Activated CD4-positive, alpha-beta T cell treated with anti-CD3 and anti-CD28 coated beads, Interleukin-2, Interleukin-4, amounts not matched to agents 100 ng/mL and 50 ng/mL, durations not matched to agents 16 hours and 8 hours (primary cell): ENCODE measurements at regions not wholly inside any gene's neighbourhood (a gene's known extent, or its start where the extent isn't known, plus 50 kb on each side); places are given as distances from the start of the nearest gene placed in this dataset.
"Not testable (repeated sequence)": the region's sequence is repeated elsewhere in the genome, so short reads cannot be mapped to it uniquely, and the experiment has no call there.

Experiments
- DNase-seq: peaks from one replicate; pipeline ENCODE4 v3.0.0-alpha.2; 2020; ENCODE audit warnings: low spot score

DNA sequence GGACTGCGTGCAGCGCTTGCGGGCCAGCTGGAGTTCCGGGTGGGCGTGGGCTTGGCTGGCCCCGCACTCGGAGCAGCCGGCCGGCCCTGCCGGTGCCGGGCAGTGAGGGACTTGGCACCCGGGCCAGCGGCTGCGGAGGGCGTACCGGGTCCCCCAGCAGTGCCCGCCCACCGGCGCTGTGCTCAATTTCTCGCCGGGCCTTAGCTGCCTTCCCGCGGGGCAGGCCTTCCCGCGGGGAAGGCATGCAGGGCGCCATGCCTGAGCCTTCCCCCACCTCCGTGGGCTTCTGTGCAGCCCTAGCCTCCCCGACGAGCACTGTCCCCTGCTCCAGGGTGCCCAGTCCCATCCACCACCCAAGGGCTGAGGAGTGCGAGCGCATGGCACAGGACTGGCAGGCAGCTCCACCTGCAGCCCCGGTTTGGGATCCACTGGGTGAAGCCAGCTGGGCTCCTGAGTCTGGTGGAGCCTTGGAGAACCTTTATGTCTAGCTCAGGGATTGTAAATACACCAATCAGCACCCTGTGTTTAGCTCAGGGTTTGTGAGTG lies 975.0 kb upstream of the NRXN1 start:
- not testable (repeated sequence) for DNase-seq

GRCh38 chr2:52000151-52000855 lies 968.4 kb upstream of the NRXN1 start:
- no peak for DNase-seq

GRCh38 chr2:51998890-51999289 lies 967.0 kb upstream of the NRXN1 start:
- DNase-seq = no peak

- no peak for DNase-seq
These were observed 965.6 kb upstream of the NRXN1 start for GRCh38 chr2:51997571-51997970.

- no peak for DNase-seq
These were observed 963.4 kb upstream of the NRXN1 start for GRCh38 chr2:51995293-51995692.

DNA sequence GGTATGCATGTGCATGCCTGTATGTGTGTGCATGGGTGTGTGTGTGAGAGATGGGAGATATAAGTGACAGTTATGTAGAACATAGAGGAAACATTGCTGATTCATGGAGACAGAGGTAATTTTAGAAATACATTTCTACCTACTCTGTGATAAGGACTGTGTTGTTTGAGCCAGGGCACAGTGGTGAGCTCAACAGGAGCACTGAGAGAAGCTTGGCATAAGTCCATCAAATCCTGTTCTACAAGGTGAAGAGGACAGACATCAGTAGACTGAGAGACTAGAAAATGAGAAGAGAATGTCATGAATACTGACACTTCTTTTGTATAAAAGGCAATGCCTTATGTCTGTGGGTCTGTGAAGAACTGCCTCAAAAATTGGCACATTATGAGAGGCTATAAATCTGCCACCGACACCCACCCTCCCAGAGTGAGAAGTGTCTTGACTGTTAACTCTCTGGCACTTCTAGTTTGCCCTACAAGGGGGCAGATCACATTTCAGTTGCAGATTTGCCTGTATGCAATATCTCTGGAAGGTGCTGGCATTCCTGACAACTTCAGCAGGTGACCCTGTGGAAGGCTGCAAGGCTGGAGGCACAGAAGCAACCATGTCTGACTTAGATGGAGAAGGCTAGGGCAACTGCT lies 962.3 kb upstream of the NRXN1 start:
- DNase-seq = no peak

GRCh38 chr2:51990684-51991083 lies 958.8 kb upstream of the NRXN1 start:
- no peak for DNase-seq

GRCh38 chr2:51986101-51986500 lies 954.2 kb upstream of the NRXN1 start:
- DNase-seq = no peak

DNA sequence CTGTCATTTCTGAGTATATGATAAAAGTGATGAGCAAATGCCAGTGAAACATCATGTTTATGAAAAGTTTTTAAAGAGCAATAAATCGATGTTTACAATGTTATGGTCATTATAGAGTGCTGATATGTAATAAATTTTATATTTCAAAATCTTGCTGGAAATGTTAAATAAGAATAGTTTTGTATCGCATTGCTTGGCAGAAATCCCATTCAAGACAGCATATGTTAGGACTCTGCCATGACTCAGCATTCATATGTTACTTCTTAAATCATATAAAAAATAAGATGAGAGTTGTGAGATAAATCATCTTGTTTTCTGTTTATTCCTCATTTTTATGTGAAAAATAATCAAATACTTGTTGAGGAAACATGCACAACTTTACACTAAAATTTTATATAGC lies 949.9 kb upstream of the NRXN1 start:
- no peak for DNase-seq

GRCh38 chr2:51976623-51977022 lies 944.7 kb upstream of the NRXN1 start:
- no peak for DNase-seq

- no peak for DNase-seq
These were observed 939.2 kb upstream of the NRXN1 start for GRCh38 chr2:51971136-51971535.

DNA sequence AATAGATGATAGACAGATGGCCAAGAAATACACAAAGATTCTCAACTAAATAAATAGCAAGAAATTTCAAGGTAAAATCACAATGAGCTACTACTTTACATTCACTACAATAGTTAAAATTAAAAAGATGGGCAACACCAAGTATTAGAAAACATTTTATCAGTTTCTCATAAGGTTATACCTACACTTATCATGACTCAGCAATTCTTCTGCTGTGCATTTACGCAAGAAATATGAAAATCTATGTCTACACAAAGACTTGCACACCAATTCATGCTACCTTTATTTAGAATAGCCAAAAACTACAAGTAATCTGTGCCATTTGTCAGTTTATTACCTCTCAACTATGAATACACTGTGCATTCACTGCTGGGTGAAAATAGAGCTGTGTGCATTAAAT lies 937.4 kb upstream of the NRXN1 start:
- no peak for DNase-seq

- no peak for DNase-seq
These were observed 929.0 kb upstream of the NRXN1 start for GRCh38 chr2:51960841-51961335.

DNA sequence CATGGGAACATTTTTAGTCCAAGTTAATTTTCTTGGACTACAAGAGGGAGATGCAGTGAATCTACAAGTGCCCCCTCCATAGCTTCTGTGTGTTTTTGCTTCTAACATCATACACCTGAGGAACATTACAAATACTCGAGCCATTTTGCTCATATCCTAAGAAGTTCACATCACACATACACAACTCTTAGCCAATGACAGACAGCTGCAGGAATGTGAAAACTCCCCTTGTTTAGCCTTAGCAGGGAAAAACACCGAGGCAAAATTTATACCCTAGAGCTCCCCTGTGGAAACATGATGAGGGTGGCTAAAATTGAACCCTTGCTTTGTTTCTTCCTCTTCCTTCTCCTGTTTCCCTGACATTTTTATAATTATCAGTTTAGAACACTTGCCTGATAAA lies 928.3 kb upstream of the NRXN1 start:
- no peak for DNase-seq

DNA sequence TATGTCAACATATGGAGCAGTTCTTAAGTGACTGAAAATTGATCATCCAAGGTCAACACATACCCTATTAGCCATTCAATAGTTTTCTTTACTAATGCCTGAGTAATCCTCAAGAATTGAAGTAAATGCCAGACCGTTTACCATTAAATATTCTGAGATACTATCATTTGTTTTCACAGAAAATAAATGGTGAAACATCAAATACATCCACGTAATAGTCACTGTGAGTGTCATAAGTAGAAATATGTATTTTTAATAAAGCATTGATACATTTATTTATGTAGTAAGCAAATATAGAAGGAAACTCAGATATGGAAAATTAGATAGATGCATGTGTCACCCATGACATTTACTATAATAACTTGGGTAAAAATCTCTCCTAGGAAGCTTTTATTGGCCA lies 927.8 kb upstream of the NRXN1 start:
- DNase-seq = no peak

- no peak for DNase-seq
These were observed 922.0 kb upstream of the NRXN1 start for GRCh38 chr2:51953931-51954330.

- DNase-seq = no peak
These were observed 889.1 kb upstream of the NRXN1 start for GRCh38 chr2:51921076-51921475.

GRCh38 chr2:51920509-51920908 lies 888.6 kb upstream of the NRXN1 start:
- no peak for DNase-seq

- DNase-seq = no peak
These were observed 887.5 kb upstream of the NRXN1 start for GRCh38 chr2:51919395-51919794.

DNA sequence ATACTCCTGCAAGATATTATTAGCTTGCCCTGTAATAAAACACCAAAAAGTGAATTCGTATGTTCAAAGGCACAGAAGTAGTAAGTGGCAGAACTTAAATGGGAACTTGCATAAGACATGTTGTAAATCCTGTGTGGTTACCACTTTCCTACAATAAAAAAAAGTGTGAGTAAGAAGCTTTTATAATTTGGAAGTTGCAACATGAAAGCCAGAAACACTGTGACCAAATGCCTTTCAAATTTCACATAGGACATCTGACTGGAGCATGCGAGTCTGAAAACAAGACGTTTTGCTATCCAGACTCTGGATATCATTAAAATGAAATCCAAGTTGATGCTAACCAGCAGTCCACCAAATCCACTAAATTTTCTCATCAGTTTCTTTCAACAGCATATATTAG lies 886.2 kb upstream of the NRXN1 start:
- no peak for DNase-seq

DNA sequence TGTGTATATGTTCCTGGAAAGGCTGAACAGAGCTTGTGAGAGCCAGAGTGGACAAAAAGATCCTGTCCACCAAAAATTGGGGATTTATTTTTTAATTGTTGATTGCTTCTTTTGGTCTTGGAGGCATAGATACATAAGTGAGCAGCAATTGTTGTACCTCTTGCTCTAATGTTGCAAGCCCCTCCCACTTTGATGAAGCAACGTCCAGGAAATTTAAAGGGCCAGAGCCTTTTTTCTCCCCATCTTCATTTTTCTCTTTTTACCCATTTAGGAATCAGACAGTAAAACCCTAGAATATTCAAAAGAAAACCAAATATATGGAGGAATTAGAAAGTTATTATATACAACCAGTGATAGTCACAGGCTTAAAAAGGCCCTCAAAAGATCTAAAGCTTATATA lies 871.8 kb upstream of the NRXN1 start:
- no peak for DNase-seq

DNA sequence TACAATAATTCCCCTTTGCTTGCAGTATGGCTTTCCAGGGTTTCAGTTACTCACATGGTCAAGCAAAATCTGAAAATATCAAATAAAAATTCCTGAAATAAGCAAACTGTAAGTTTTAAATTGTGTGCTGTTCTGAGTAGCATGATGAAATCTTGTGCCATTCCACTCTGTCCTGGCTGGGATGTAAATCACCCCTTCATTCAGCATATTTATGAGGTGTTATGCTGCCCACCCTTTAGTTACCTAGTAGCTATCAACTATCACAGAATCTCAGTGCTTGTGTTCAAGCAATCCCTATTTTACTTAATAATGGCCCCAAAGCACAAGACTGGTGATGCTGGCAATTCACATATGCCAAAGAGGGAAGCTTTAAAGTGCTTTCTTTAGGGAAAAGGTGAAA lies 867.7 kb upstream of the NRXN1 start:
- DNase-seq = no peak

DNA sequence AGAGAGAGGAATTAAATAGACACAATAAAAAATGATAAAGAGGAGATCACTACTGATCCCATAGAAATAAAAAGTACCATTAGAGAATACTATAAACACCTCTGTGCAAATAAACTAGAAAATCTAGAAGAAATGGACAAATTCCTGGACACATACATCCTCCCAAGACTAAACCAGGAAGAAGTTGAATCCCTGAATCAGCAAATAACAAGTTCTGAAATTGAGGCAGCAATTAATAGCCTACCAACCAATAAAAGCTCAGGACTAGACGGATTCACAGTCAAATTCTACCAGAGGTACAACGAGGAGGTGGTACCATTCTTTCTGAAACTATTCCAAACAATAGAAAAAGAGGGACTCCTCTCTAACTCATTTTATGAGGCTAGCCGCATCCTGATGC lies 862.7 kb upstream of the NRXN1 start:
- not testable (repeated sequence) for DNase-seq

DNA sequence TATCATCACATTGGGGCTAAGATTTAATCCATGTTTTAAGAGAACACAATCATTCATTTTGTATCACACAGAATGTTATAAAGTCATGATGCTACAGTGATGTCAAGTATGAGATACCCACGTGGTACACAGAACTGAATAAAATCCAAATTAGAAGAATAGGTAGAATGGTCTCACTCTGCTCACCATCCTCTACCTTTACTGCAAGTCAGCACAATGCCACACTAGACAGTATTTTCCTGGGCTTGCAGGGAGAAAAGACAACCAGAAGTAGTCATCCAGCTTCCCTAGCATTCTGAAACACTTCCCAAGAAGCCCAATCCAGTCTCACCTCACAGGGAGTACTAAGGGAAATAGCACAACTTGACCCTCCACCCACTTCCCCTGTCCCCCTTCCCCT lies 856.2 kb upstream of the NRXN1 start:
- DNase-seq = no peak
